WTC11 (cell line): ENCODE measurements at regions not wholly inside any gene's neighbourhood (a gene's known extent, or its start where the extent isn't known, plus 50 kb on each side); places are given as distances from the start of the nearest gene placed in this dataset.

ENCODE experiments used
- ATAC-seq: fragments of 200-7000 bp; cut with Tn5 transposase; 2 replicates; pipeline ENCODE4 v1.10.0; 2021; ENCODE audit warnings: mild to moderate bottlenecking, moderate library complexity
- CTCF ChIA-PET: fragments of 300-600 bp; sonication (Branson Sonifier 250); formaldehyde crosslinking; loops from one replicate; lab custom pipeline; 2021; ENCODE audit warnings: antibody characterized with exemption; lab: Charles Lee
- POLR2A ChIA-PET: fragments of 350-600 bp; sonication (Branson Sonifier 250); formaldehyde crosslinking; loops from one replicate; lab custom pipeline; 2021; ENCODE audit warnings: antibody characterized with exemption; lab: Charles Lee
- DNase-seq: peaks from one replicate; pipeline ENCODE4 v3.0.0; 2021; ENCODE audit warnings: low spot score
- H3K27ac Mint-ChIP-seq: 2 replicates; pipeline ENCODE4 v1.8.0; 2021; ENCODE audit warnings: mixed read lengths
- H3K27me3 Mint-ChIP-seq: 2 replicates; pipeline ENCODE4 v1.8.0; 2021; ENCODE audit warnings: low read depth, mild to moderate bottlenecking, moderate library complexity, mixed read lengths
- H3K36me3 Mint-ChIP-seq: 2 replicates; pipeline ENCODE4 v1.8.0; 2021; ENCODE audit warnings: mixed read lengths
- H3K4me1 Mint-ChIP-seq: 2 replicates; pipeline ENCODE4 v1.8.0; 2022; ENCODE audit warnings: mixed read lengths
- H3K4me3 Mint-ChIP-seq: 2 replicates; pipeline ENCODE4 v1.8.0; 2021; ENCODE audit warnings: mild to moderate bottlenecking, moderate library complexity, mixed read lengths
- H3K9me3 Mint-ChIP-seq: 2 replicates; pipeline ENCODE4 v1.8.0; 2021; ENCODE audit warnings: mixed read lengths
- AR ChIP-seq: fragments of 250-450 bp; sonication (Bioruptor Pico); IDR thresholded peaks from 2 replicates; pipeline ENCODE4 v1.9.0; 2021; ENCODE audit warnings: mild to moderate bottlenecking
- CREB1 ChIP-seq: sonication (generic); formaldehyde crosslinking; IDR thresholded peaks from 2 replicates; pipeline ENCODE4 v1.8.0; 2023; ENCODE audit warnings: mild to moderate bottlenecking, missing genetic modification reagents
- FOXP1 ChIP-seq: sonication (generic); formaldehyde crosslinking; IDR thresholded peaks from 2 replicates; pipeline ENCODE4 v1.8.0; 2022; ENCODE audit warnings: missing genetic modification reagents, mild to moderate bottlenecking, moderate library complexity, borderline replicate concordance
- IRF2 ChIP-seq: sonication (generic); formaldehyde crosslinking; IDR thresholded peaks from 2 replicates; pipeline ENCODE4 v1.8.0; 2022; ENCODE audit warnings: low read depth, missing genetic modification reagents, borderline replicate concordance
- JAZF1 ChIP-seq: fragments of 250-450 bp; sonication (Bioruptor Pico); IDR thresholded peaks from 2 replicates; pipeline ENCODE4 v1.9.0; 2021; ENCODE audit warnings: moderate library complexity, mild to moderate bottlenecking, inconsistent platforms
- JUN ChIP-seq: sonication (generic); formaldehyde crosslinking; IDR thresholded peaks from 2 replicates; pipeline ENCODE4 v1.8.0; 2023; ENCODE audit warnings: mild to moderate bottlenecking, missing genetic modification reagents
- NFATC4 ChIP-seq: fragments of 250-450 bp; sonication (Bioruptor Pico); IDR thresholded peaks from 2 replicates; pipeline ENCODE4 v1.9.0; 2021; ENCODE audit warnings: mild to moderate bottlenecking
- NR2C2 ChIP-seq: sonication (generic); formaldehyde crosslinking; IDR thresholded peaks from 2 replicates; pipeline ENCODE4 v1.8.0; 2022; ENCODE audit warnings: mild to moderate bottlenecking, missing genetic modification reagents
- OVOL2 ChIP-seq: fragments of 250-450 bp; sonication (Bioruptor Pico); IDR thresholded peaks from 2 replicates; pipeline ENCODE4 v1.9.0; 2021; ENCODE audit warnings: mild to moderate bottlenecking, borderline replicate concordance
- PRRX2 ChIP-seq: fragments of 250-450 bp; sonication (Bioruptor Pico); IDR thresholded peaks from 2 replicates; pipeline ENCODE4 v1.8.0; 2021; ENCODE audit warnings: mild to moderate bottlenecking
- TEAD4 ChIP-seq: sonication (generic); formaldehyde crosslinking; IDR thresholded peaks from 2 replicates; pipeline ENCODE4 v1.8.0; 2022; ENCODE audit warnings: mild to moderate bottlenecking, missing genetic modification reagents
- ZBTB21 ChIP-seq: sonication (generic); formaldehyde crosslinking; IDR thresholded peaks from 2 replicates; pipeline ENCODE4 v1.8.1; 2023; ENCODE audit warnings: mild to moderate bottlenecking, missing genetic modification reagents, borderline replicate concordance
- ZBTB43 ChIP-seq: sonication (generic); formaldehyde crosslinking; IDR thresholded peaks from 2 replicates; pipeline ENCODE4 v1.8.1; 2023; ENCODE audit warnings: mild to moderate bottlenecking, missing genetic modification reagents
- ZNF121 ChIP-seq: sonication (generic); formaldehyde crosslinking; IDR thresholded peaks from 2 replicates; pipeline ENCODE4 v1.8.0; 2023; ENCODE audit warnings: missing genetic modification reagents
- ZNF219 ChIP-seq: sonication (generic); formaldehyde crosslinking; IDR thresholded peaks from 2 replicates; pipeline ENCODE4 v1.8.0; 2023; ENCODE audit warnings: missing genetic modification reagents, mild to moderate bottlenecking, borderline replicate concordance
- ZNF396 ChIP-seq: fragments of 250-450 bp; sonication (Bioruptor Pico); IDR thresholded peaks from 2 replicates; pipeline ENCODE4 v1.8.0; 2021; ENCODE audit warnings: mild to moderate bottlenecking, moderate library complexity, borderline replicate concordance
- TF ChIP-seq, protein P1 (sequence below): fragments of 200-600 bp; IDR thresholded peaks from 2 replicates; pipeline ENCODE4 v1.8.0; 2022; ENCODE audit warnings: antibody characterized with exemption
- TF ChIP-seq, protein P2 (sequence below): fragments of 250-450 bp; sonication (Bioruptor Pico); IDR thresholded peaks from 2 replicates; pipeline ENCODE4 v1.8.0; 2021; ENCODE audit warnings: mild to moderate bottlenecking
- TF ChIP-seq, protein P3 (sequence below): sonication (generic); formaldehyde crosslinking; conservative IDR thresholded peaks from 2 replicates; pipeline ENCODE4 v1.8.1; 2022; ENCODE audit warnings: mild to moderate bottlenecking, missing genetic modification reagents
- TF ChIP-seq, protein P4 (sequence below): fragments of 250-450 bp; sonication (Bioruptor Pico); IDR thresholded peaks from 2 replicates; pipeline ENCODE4 v1.9.0; 2021; ENCODE audit warnings: mild to moderate bottlenecking

DNA sequence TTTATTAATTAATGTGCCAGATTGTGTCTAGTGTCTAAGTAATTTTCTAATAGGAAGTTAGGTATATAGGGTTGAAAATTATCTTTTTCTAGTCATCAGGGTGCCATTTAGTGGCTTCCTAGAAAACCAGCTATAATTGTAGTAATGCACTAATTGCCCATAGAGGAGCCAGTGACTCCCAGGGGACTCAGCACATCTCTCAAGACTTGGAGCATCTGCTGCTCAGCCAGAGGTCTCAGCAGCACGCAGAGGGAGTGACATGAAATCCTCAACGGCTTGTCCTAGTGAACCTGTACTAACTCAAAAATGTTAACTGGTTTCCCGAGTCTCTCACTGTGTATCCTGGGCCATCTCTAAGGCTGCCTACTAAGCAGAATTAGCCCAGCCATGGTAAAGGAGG lies 78.2 kb upstream of the MAN2A1 start (continued):
- TF ChIP-seq, protein P1, sequence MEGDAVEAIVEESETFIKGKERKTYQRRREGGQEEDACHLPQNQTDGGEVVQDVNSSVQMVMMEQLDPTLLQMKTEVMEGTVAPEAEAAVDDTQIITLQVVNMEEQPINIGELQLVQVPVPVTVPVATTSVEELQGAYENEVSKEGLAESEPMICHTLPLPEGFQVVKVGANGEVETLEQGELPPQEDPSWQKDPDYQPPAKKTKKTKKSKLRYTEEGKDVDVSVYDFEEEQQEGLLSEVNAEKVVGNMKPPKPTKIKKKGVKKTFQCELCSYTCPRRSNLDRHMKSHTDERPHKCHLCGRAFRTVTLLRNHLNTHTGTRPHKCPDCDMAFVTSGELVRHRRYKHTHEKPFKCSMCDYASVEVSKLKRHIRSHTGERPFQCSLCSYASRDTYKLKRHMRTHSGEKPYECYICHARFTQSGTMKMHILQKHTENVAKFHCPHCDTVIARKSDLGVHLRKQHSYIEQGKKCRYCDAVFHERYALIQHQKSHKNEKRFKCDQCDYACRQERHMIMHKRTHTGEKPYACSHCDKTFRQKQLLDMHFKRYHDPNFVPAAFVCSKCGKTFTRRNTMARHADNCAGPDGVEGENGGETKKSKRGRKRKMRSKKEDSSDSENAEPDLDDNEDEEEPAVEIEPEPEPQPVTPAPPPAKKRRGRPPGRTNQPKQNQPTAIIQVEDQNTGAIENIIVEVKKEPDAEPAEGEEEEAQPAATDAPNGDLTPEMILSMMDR, result no peak
- TF ChIP-seq, all 79 proteins: peak for 0

DNA sequence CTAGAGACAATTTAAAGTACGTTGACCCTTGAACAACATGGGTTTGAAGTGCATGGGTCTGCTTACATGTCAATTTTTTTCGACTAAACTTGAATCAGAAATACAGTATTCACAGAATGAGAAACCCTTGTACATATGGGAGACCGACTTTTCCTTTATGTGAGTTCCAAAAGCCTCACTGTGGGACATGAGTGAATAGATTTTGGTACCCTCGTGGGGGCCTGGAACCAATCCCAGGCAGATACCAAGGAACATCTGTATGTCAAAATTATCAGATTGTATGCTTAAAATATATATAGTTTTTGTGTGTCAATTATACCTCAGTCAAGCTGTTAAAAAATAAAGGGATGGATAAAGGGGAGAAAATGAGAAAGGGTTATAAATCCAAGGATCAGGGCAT lies 78.7 kb upstream of the MAN2A1 start:
- Mint-ChIP-seq H3K27me3 (no peaks in the 10 kb centered on the region), H3K27ac (no peak overlapping the region), H3K36me3 (no peaks in the 10 kb centered on the region), H3K9me3 (no peaks in the 10 kb centered on the region)
- CTCF ChIA-PET, result interaction anchor here (0.6 kb wide), 1 partner anchor 104 kb away, joined by 5 read pairs; no protein-coding TSS in a partner anchor
- no peak for DNase-seq
- ATAC-seq, result no peak
- TF ChIP-seq TEAD4 (CRISPR knock-in tag) (no peak), AR (CRISPR knock-in tag) (no peak), CREB1 (CRISPR knock-in tag) (no peak), NFATC4 (no peak), IRF2 (CRISPR knock-in tag) (no peak), JUN (CRISPR knock-in tag) (no peak), ZNF121 (no peak), ZNF219 (CRISPR knock-in tag) (no peak), NR2C2 (CRISPR knock-in tag) (no peak)
- TF ChIP-seq, protein P2, sequence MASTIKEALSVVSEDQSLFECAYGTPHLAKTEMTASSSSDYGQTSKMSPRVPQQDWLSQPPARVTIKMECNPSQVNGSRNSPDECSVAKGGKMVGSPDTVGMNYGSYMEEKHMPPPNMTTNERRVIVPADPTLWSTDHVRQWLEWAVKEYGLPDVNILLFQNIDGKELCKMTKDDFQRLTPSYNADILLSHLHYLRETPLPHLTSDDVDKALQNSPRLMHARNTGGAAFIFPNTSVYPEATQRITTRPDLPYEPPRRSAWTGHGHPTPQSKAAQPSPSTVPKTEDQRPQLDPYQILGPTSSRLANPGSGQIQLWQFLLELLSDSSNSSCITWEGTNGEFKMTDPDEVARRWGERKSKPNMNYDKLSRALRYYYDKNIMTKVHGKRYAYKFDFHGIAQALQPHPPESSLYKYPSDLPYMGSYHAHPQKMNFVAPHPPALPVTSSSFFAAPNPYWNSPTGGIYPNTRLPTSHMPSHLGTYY (CRISPR knock-in tag), result no peak
- TF ChIP-seq, all 79 proteins: peak for 0
- POLR2A ChIA-PET, result no interaction called here
- Mint-ChIP-seq H3K4me1 (0 out of 2 replicates have a peak, but pooled peaks cover 3% of the 10 kb centered on the region), H3K4me3 (no peak overlapping the region)

- no peak overlapping the region for H3K4me3 Mint-ChIP-seq
- H3K27me3 Mint-ChIP-seq, result no peaks in the 10 kb centered on the region
- no peak for DNase-seq
- H3K4me1 Mint-ChIP-seq, result 0 out of 2 replicates have a peak, but pooled peaks cover 3% of the 10 kb centered on the region
- no peak for ATAC-seq
- H3K9me3 Mint-ChIP-seq, result no peaks in the 10 kb centered on the region
- ChIA-PET POLR2A (no interaction called here), CTCF (no interaction called here)
- TF ChIP-seq CREB1 (CRISPR knock-in tag), result no peak
- TF ChIP-seq, protein P3, sequence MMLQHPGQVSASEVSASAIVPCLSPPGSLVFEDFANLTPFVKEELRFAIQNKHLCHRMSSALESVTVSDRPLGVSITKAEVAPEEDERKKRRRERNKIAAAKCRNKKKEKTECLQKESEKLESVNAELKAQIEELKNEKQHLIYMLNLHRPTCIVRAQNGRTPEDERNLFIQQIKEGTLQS (CRISPR knock-in tag), result no peak
- TF ChIP-seq PRRX2, result no peak
- no peak for TF ChIP-seq FOXP1 (CRISPR knock-in tag)
- no peak for TF ChIP-seq ZNF396 (CRISPR knock-in tag)
- no peak for TF ChIP-seq JAZF1 (CRISPR knock-in tag)
- TF ChIP-seq, protein P4, sequence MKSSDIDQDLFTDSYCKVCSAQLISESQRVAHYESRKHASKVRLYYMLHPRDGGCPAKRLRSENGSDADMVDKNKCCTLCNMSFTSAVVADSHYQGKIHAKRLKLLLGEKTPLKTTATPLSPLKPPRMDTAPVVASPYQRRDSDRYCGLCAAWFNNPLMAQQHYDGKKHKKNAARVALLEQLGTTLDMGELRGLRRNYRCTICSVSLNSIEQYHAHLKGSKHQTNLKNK, result no peak
- TF ChIP-seq ZBTB43, result no peak
- TF ChIP-seq ZBTB21 (CRISPR knock-in tag), result no peak
- TF ChIP-seq OVOL2 (CRISPR knock-in tag), result no peak
- TF ChIP-seq ZNF121, result no peak
- no peaks in the 10 kb centered on the region for H3K36me3 Mint-ChIP-seq
- no peak overlapping the region for H3K27ac Mint-ChIP-seq
These were observed 79.1 kb upstream of the MAN2A1 start for GRCh38 chr5:109610581-109610980.
